NT2/D1 (cell line): ENCODE measurements at regions not wholly inside any gene's neighbourhood (a gene's known extent, or its start where the extent isn't known, plus 50 kb on each side); places are given as distances from the start of the nearest gene placed in this dataset.
"Not testable (repeated sequence)": the region's sequence is repeated elsewhere in the genome, so short reads cannot be mapped to it uniquely, and the experiment has no call there.

Experiments used
- DNase-seq: peaks from one replicate; pipeline ENCODE4 v3.0.0-alpha.2; 2011; ENCODE audit warnings: low read depth, low spot score
- H3K27me3 ChIP-seq: 2 replicates; pipeline ENCODE4 v1.6.0; 2011; ENCODE audit warnings: mild to moderate bottlenecking; ENCODE audit not compliant: insufficient read length, insufficient read depth
- H3K36me3 ChIP-seq: 2 replicates; pipeline ENCODE4 v1.6.1; 2011; ENCODE audit warnings: mild to moderate bottlenecking, low read length, mixed read lengths; ENCODE audit not compliant: insufficient read depth, insufficient read length
- H3K4me1 ChIP-seq: 2 replicates; pipeline ENCODE4 v1.5.1; 2011; ENCODE audit not compliant: insufficient read depth, insufficient read length
- H3K4me3 ChIP-seq: 2 replicates; pipeline ENCODE4 v1.5.1; 2011; ENCODE audit warnings: low read depth; ENCODE audit not compliant: insufficient read length
- H3K9ac ChIP-seq: 2 replicates; pipeline ENCODE4 v1.6.0; 2011; ENCODE audit warnings: low read depth; ENCODE audit not compliant: insufficient read length
- H3K9me3 ChIP-seq: 2 replicates; pipeline ENCODE4 v1.5.1; 2011; ENCODE audit warnings: mild to moderate bottlenecking, low read length; ENCODE audit not compliant: insufficient read depth
- SUZ12 ChIP-seq: IDR thresholded peaks from 2 replicates; pipeline ENCODE4 v1.6.1; 2011; ENCODE audit not compliant: insufficient read length, insufficient read depth; ENCODE audit errors: extremely low read depth
- YY1 ChIP-seq: IDR thresholded peaks from 2 replicates; pipeline ENCODE4 v1.6.1; 2011; ENCODE audit not compliant: insufficient read length, insufficient read depth
- ZNF274 ChIP-seq: IDR thresholded peaks from 2 replicates; pipeline ENCODE4 v1.6.1; 2011; ENCODE audit warnings: mild to moderate bottlenecking, low read depth, low read length

GRCh38 chr17:77560381-77560780 lies 398.1 kb upstream of the TNRC6C start:
- Histone ChIP-seq H3K9ac (no peak overlapping the region), H3K36me3 (peaks cover 33% of the 10 kb centered on the region), H3K4me1 (peaks cover 4% of the 10 kb centered on the region), H3K9me3 (no peaks in the 10 kb centered on the region), H3K27me3 (no peaks in the 10 kb centered on the region), H3K4me3 (no peak overlapping the region)
- TF ChIP-seq SUZ12 (no peak), YY1 (no peak), ZNF274 (no peak)
- DNase-seq: no peak

- Histone ChIP-seq H3K4me1 (peaks cover 4% of the 10 kb centered on the region), H3K4me3 (no peak overlapping the region), H3K27me3 (no peaks in the 10 kb centered on the region), H3K36me3 (peaks cover 35% of the 10 kb centered on the region), H3K9ac (no peak overlapping the region), H3K9me3 (no peaks in the 10 kb centered on the region)
- TF ChIP-seq ZNF274 (no peak), YY1 (no peak), SUZ12 (no peak)
- no peak for DNase-seq
These were observed 397.7 kb upstream of the TNRC6C start for GRCh38 chr17:77560841-77561240.

GRCh38 chr17:77562361-77562760 lies 396.1 kb upstream of the TNRC6C start:
- H3K4me1 ChIP-seq, H3K9ac ChIP-seq, H3K9me3 ChIP-seq, H3K4me3 ChIP-seq, H3K27me3 ChIP-seq, DNase-seq: not testable (repeated sequence)
- H3K36me3 ChIP-seq: peaks cover 35% of the 10 kb centered on the region

GRCh38 chr17:77563439-77564102 lies 394.9 kb upstream of the TNRC6C start:
- DNase-seq: no peak
- H3K4me1 ChIP-seq: no peaks in the 10 kb centered on the region
- H3K4me3 ChIP-seq: no peak overlapping the region
- no peak for TF ChIP-seq SUZ12
- TF ChIP-seq ZNF274: no peak
- no peak for TF ChIP-seq YY1
- no peaks in the 10 kb centered on the region for H3K9me3 ChIP-seq
- peaks cover 35% of the 10 kb centered on the region for H3K36me3 ChIP-seq
- H3K9ac ChIP-seq: no peak overlapping the region
- no peaks in the 10 kb centered on the region for H3K27me3 ChIP-seq

GRCh38 chr17:77564278-77564920 lies 394.1 kb upstream of the TNRC6C start:
- Histone ChIP-seq H3K9me3 (no peaks in the 10 kb centered on the region), H3K9ac (no peak overlapping the region), H3K27me3 (no peaks in the 10 kb centered on the region), H3K4me1 (no peaks in the 10 kb centered on the region), H3K4me3 (no peak overlapping the region), H3K36me3 (peaks cover 28% of the 10 kb centered on the region)
- DNase-seq: no peak
- TF ChIP-seq YY1 (no peak), ZNF274 (no peak), SUZ12 (no peak)

GRCh38 chr17:77565166-77565565 lies 393.3 kb upstream of the TNRC6C start:
- H3K4me1 ChIP-seq: peaks cover under 1% of the 10 kb centered on the region
- H3K9ac ChIP-seq: no peak overlapping the region
- H3K27me3 ChIP-seq: peaks cover 5% of the 10 kb centered on the region
- no peak for DNase-seq
- no peak overlapping the region for H3K4me3 ChIP-seq
- TF ChIP-seq YY1 (no peak), ZNF274 (no peak), SUZ12 (no peak)
- H3K9me3 ChIP-seq: no peaks in the 10 kb centered on the region
- H3K36me3 ChIP-seq: peaks cover 28% of the 10 kb centered on the region

- H3K36me3 ChIP-seq: peaks cover 24% of the 10 kb centered on the region
- H3K4me3 ChIP-seq: no peak overlapping the region
- peaks cover 5% of the 10 kb centered on the region for H3K4me1 ChIP-seq
- H3K27me3 ChIP-seq: peaks cover 14% of the 10 kb centered on the region
- no peak for DNase-seq
- no peaks in the 10 kb centered on the region for H3K9me3 ChIP-seq
- TF ChIP-seq YY1 (no peak), ZNF274 (no peak), SUZ12 (no peak)
- no peak overlapping the region for H3K9ac ChIP-seq
These were observed 392.4 kb upstream of the TNRC6C start for GRCh38 chr17:77566151-77566550.
